Vagina (tissue), 2 donors: ENCODE measurements at regions not wholly inside any gene's neighbourhood (a gene's known extent, or its start where the extent isn't known, plus 50 kb on each side); places are given as distances from the start of the nearest gene placed in this dataset.

Experiments used
- CTCF ChIP-seq, 3 experiments: fragments of 450-650 bp in 2 of 3; fragments of 200-600 bp in 1 of 3; sonication (generic) in 1 of 3; IDR thresholded peaks; one replicate each; pipeline ENCODE4 v1.5.1; 2017 to 2019; ENCODE audit warnings: antibody characterized with exemption in 3 of 3, mild to moderate bottlenecking in 2 of 3, moderate library complexity in 2 of 3
- POLR2A ChIP-seq, 2 donors: fragments of 450-650 bp; IDR thresholded peaks; one replicate each; pipeline ENCODE4 v1.6.1; 2017; ENCODE audit warnings: antibody characterized with exemption in 2 of 2, mild to moderate bottlenecking in 2 of 2, moderate library complexity in 2 of 2
- POLR2AphosphoS5 ChIP-seq, 2 donors: sonication (generic); formaldehyde crosslinking; IDR thresholded peaks; one replicate each; pipeline ENCODE4 v1.9.0; 2017; ENCODE audit warnings: antibody characterized with exemption in 2 of 2, mild to moderate bottlenecking in 2 of 2, low read depth in 1 of 2; ENCODE audit not compliant: insufficient read depth in 1 of 2

- TF ChIP-seq POLR2AphosphoS5 (IDR thresholded peaks at IDR 0.05; ENCODE audit: insufficient read depth in 1 of 2, low read depth in 1 of 2) (no peak), CTCF (IDR thresholded peaks at IDR 0.05) (no peak), POLR2A (IDR thresholded peaks at IDR 0.05) (no peak)
These were observed 476.3 kb upstream of the ADGRL3 start for GRCh38 chr4:60723796-60724195.
